Activated naive CD4-positive, alpha-beta T cell treated with anti-CD3 and anti-CD28 coated beads, Interleukin-2, amount 50 U/mL, for 24 hours (primary cell): ENCODE measurements at regions not wholly inside any gene's neighbourhood (a gene's known extent, or its start where the extent isn't known, plus 50 kb on each side); places are given as distances from the start of the nearest gene placed in this dataset.
A peak's percentile ranks its signal among the peaks of the same experiment; 100 is the strongest.
"Not testable (repeated sequence)": the region's sequence is repeated elsewhere in the genome, so short reads cannot be mapped to it uniquely, and the experiment has no call there.

Source experiments
- H3K27ac Mint-ChIP-seq: one replicate; pipeline ENCODE4 v1.8.0; 2021; ENCODE audit warnings: mild to moderate bottlenecking, mixed read lengths
- H3K27me3 Mint-ChIP-seq: one replicate; pipeline ENCODE4 v1.8.0; 2021; ENCODE audit warnings: mixed read lengths
- H3K36me3 Mint-ChIP-seq: one replicate; pipeline ENCODE4 v1.8.0; 2021; ENCODE audit warnings: mixed read lengths
- H3K4me1 Mint-ChIP-seq: one replicate; pipeline ENCODE4 v1.8.0; 2021; ENCODE audit warnings: mixed read lengths
- H3K4me3 Mint-ChIP-seq: one replicate; pipeline ENCODE4 v1.8.0; 2021; ENCODE audit warnings: mild to moderate bottlenecking, mixed read lengths
- H3K9me3 Mint-ChIP-seq: one replicate; pipeline ENCODE4 v1.8.0; 2021; ENCODE audit warnings: mixed read lengths

DNA sequence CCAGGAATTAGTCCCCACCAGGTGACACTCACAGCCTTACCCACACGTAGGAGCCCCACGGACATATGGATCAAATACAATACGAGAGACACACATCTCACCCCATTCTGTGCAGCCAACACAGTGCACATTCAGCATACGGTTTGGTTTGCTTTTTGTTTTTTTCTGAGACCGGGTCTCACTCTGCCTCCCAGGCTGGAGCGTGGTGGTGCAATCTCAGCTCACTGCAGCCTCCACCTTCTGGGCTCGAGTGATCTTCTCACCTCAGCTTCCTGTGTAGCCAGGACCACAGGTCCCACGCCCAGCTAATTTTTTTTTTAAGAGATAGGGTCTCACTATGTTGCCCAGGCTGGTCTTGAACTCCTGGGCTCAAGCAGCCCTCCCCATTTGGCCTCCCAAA is 102.8 kb downstream of the POTEB start:
- not testable (repeated sequence) for H3K4me1 Mint-ChIP-seq, H3K27ac Mint-ChIP-seq, H3K27me3 Mint-ChIP-seq, H3K9me3 Mint-ChIP-seq, H3K36me3 Mint-ChIP-seq, H3K4me3 Mint-ChIP-seq

DNA sequence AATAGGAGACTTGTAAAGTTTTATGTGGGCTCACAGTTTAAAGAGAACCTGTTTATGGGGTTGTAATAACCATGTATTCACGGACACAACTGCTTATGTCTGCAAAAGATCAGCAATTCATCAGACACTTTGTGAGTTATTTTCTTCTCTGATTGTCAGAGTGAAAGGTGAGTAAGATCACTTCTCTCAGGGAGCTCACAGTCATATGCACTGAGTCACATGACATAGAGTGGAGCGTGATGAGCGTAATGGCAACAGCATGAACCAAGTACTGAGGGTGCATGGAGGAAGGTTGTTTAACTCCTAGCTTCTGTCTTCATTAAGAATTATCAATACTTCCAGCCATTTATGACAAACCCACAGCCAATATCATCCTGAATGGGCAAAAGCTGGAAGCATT is 111.0 kb downstream of the POTEB start:
- H3K9me3 Mint-ChIP-seq, H3K27ac Mint-ChIP-seq, H3K27me3 Mint-ChIP-seq, H3K4me1 Mint-ChIP-seq, H3K36me3 Mint-ChIP-seq, H3K4me3 Mint-ChIP-seq: not testable (repeated sequence)

DNA sequence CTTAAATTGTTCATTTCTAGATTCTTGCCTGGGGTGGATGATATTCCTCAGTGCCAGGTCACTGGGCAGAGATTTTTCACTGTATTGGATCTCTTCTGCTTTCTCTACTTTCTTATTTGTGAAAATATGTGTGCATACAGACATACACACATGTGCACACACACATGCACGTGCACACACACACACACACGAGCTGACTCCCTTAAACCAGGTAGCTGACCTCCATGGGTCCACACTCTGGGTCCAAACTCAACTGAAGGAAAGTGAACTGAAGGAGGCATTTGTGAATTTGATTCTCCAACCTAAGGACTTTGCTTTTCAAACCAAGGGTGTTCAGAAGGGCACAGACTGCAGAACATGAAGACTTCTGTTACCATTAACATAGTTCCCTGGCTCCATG is 113.8 kb downstream of the POTEB start:
- not testable (repeated sequence) for H3K4me3 Mint-ChIP-seq, H3K4me1 Mint-ChIP-seq

DNA sequence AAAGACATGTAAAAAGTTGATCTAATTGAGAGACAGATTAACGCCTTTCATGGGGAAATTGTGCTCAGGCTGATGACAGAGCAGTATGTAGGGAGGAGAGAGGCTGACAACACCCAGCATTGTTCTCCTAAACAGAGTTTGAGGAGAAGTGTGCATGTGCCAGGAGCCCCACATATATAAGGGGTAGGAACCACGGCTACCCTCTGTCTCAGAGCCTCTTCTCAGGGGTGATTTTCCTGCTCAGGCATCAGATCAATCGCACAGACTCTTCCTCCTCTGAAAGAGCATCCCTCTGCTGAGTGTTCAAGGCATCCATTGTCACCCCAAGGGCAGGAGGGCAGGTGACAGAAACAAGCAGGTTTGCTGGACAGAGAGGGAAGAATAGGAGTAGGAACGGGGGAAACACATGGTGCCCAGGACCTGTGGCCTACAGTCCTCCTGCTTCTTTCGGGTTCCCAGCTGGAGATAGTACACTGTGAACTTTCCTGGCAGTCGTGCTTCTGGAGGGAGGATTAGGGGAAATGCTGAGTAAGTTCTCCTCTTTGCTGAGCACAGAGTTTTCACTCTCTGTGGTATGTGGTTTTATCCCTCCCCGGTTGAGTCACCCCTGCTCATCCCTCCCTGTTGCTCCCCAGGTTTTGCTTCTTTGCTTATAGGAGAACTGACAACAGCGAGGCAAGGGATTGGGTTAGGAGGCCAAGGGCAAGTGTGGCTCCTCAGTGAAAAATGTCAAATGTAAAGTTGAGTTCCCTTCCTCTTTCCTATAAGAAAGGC is 117.1 kb downstream of the POTEB start:
- not testable (repeated sequence) for H3K27ac Mint-ChIP-seq, H3K4me3 Mint-ChIP-seq, H3K9me3 Mint-ChIP-seq, H3K36me3 Mint-ChIP-seq, H3K27me3 Mint-ChIP-seq, H3K4me1 Mint-ChIP-seq

More for the DNA sequence above, 113.8 kb downstream of the POTEB start:
- not testable (repeated sequence) for H3K27ac Mint-ChIP-seq, H3K27me3 Mint-ChIP-seq, H3K9me3 Mint-ChIP-seq, H3K36me3 Mint-ChIP-seq

DNA sequence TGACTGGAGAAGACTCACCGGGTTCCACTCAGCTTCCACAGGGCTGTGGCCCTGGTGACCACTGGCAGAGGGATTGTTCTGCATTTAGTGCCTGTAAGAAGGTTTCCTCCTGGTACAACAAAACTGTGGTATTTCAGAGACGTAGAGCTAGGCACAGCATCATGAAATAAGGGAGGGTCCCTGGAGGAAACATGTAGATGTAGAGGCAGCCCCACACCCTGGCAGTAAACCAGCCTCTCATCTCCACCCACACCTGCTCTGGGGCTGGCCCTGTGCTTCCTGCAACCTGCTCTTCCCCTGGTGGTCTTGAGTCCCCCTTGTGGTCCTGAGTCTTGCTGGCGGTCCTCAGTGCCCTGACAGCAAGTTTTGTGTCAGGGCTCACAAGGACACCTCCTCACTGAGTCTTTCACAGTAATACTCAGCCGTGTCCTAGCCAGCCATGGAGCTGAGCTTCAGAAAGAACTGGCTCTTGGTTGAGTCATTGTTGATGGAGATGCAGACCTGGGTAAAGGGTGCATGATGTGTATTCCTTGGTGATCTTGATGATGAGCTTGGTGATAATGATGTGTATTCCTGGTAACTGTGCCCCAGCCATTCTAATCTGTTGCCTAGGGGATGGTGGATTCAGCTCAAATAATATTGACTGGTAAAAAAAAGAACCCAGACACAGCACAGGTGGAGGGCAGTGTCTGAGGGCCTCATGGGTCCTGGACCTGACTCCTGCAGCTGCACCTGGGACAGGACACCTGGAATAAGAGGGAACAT is 118.0 kb downstream of the POTEB start:
- not testable (repeated sequence) for H3K36me3 Mint-ChIP-seq, H3K4me3 Mint-ChIP-seq, H3K9me3 Mint-ChIP-seq, H3K27me3 Mint-ChIP-seq, H3K27ac Mint-ChIP-seq, H3K4me1 Mint-ChIP-seq

DNA sequence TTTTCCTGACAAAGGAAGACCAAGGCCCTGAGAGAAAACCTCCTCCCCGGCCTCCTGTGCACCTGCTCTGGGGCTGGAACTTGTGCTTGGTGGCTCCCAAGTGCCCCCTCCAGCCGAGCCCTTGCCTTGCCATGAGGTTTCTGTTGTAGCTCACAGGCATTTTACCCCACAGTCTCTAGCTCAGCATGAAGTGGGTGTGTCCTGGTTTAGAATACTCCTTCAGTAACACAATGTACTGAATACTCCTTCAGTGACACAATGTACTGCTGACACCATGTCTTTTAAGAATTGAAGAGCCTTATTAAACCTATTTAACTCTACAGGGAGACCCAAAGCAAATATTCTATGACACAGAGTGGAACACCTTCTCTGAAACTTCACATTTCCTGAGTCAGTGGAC is 123.7 kb downstream of the POTEB start:
- not testable (repeated sequence) for H3K27me3 Mint-ChIP-seq, H3K36me3 Mint-ChIP-seq, H3K4me1 Mint-ChIP-seq, H3K27ac Mint-ChIP-seq, H3K9me3 Mint-ChIP-seq, H3K4me3 Mint-ChIP-seq

DNA sequence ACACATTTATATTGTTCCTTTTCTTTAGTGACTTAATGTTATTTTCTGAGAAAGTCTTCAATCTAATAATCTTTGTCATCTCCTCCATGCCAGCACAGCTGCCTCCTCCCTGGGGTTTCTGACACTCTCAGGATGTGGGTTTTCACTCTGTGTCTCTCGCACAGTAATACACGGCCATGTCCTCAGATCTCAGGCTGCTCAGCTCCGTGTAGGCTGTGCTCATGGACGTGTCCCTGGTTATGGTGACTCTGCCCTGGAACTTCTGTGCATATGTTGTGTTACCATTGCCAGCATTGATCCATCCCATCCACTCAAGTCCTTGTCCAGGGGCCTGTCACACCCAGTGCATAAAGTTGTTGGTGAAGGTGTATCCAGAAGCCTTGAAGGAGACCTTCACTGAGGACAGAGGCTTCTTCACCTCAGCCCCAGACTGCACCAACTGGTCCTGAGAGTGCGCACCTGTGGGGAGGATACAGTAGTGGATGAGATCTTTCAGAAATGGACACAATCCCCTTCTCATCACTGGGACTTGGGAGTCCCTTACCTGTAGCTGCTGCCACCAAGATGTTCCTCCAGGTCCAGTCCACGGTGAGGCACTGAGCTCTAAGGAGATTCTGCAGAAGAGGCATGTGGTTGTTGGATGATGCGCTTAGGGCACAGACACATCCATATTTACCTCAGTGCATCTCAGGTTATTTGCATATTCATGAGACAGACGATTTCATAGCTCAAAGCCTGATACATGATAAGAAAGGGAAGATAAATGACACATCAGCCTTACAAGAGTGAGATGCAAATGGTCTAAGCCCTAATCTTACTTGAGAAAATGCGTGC is 125.2 kb downstream of the POTEB start:
- H3K27ac Mint-ChIP-seq, H3K9me3 Mint-ChIP-seq: not testable (repeated sequence)

DNA sequence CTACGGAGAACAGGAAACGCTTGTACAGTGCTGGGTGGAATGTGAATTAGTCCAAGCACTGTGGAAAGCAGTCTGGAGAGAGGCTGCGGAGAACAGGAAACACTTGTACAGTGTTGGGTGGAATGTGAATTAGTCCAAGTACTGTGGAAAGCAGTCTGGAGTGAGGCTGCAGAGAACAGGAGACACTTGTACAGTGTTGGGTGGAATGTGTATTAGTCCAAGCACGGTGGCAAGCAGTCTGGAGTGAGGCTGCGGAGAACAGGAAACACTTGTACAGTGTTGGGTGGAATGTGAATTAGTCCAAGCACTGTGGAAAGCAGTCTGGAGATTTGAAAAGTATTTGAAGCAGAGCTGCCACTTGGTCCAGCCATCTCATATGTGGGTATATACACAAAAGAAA is 128.4 kb downstream of the POTEB start:
- H3K27ac Mint-ChIP-seq, H3K9me3 Mint-ChIP-seq, H3K27me3 Mint-ChIP-seq, H3K4me3 Mint-ChIP-seq, H3K36me3 Mint-ChIP-seq, H3K4me1 Mint-ChIP-seq: not testable (repeated sequence)

More for the DNA sequence above, 125.2 kb downstream of the POTEB start:
- not testable (repeated sequence) for H3K27me3 Mint-ChIP-seq, H3K36me3 Mint-ChIP-seq, H3K4me3 Mint-ChIP-seq, H3K4me1 Mint-ChIP-seq

DNA sequence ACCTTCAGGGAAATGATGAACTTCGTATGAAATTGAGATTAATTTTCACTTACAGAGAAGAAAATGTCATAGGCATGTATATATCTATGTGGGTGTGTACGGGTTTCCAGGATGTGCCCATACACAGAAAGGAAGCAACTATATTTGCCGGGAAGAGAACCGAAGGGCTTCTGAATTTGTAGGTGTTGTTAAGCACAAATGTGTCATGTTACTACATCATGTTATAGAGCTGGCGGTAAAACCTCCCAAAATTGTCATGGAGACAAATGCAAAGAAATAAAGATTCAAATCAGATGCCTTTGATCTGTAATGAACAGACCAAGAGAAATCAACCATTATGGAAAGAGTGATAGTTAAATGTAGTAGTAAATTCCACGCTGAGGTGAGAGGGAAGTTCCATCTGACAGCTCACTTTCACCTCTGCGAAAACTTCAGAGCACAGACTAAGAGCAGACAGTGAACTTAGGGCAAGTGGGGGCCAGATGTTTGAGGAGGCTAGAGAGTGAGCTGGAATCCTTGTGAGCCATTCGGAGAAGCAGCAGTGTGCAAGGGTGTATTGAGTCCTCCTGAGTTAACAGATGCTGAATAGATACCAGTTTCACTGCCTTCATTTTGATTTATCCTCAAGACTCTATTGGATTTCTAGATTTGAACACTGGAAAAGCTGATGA is 133.2 kb downstream of the POTEB start:
- not testable (repeated sequence) for H3K4me1 Mint-ChIP-seq, H3K27me3 Mint-ChIP-seq, H3K9me3 Mint-ChIP-seq, H3K4me3 Mint-ChIP-seq, H3K36me3 Mint-ChIP-seq
- peak overlapping the region; percentile 76 for H3K27ac Mint-ChIP-seq

DNA sequence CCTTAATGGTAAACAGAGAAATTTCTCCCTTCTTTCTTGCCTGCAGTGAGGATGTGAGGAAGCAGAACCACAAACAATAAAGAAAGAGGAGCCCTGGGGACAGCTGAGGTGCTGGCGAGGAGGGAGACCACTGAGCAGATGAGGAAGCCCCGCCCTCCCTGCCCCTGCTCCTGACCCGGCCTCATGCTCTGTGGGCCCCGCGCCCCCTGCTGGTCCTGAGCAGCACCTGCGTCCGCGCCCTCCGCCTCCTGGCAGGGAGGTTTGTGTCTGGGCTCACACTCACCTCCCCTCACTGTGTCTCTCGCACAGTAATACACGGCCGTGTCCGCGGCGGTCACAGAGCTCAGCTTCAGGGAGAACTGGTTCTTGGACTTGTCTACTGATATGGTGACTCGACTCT is 135.5 kb downstream of the POTEB start:
- H3K36me3 Mint-ChIP-seq, H3K4me1 Mint-ChIP-seq, H3K4me3 Mint-ChIP-seq, H3K9me3 Mint-ChIP-seq, H3K27ac Mint-ChIP-seq, H3K27me3 Mint-ChIP-seq: not testable (repeated sequence)

DNA sequence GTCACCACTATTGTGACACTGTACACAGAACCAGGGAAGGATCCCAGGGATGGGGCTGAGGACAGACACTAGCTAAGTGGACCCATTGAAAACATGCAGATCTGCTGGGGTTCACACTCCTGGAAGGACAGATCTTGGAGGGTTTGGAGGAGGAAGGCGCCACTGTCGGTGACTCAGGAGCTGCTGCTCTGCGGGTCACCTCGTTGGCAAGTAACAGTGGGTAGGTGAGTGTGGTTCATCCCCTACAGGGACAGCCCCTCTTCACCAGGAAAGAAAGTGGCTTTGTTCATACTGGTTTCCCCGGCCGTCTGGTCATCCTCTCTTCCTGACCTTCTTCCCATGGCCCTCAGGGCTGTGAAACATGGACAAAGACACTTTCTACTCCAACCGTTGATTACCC is 139.5 kb downstream of the POTEB start:
- H3K27me3 Mint-ChIP-seq, H3K4me3 Mint-ChIP-seq, H3K9me3 Mint-ChIP-seq, H3K27ac Mint-ChIP-seq, H3K36me3 Mint-ChIP-seq, H3K4me1 Mint-ChIP-seq: not testable (repeated sequence)

DNA sequence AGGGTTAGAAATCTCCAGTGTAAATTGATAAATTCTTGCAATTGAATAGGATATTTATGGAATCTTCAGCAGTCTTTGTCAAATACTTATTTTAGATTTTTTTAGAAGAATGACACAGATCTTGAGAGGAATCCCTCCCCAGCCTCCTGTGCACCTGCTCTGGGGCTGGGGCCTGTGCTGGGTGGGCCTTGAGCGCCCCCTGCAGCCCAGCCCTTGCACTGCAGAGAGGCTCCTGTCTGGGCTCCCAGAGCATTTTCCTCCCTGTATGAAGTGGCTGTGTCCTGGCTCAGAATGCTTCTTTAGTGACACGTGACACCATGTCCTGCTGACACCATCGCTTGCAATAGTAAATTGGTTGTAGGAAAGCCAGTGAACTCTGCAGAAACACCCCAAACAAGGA is 141.1 kb downstream of the POTEB start:
- not testable (repeated sequence) for H3K27me3 Mint-ChIP-seq, H3K9me3 Mint-ChIP-seq, H3K27ac Mint-ChIP-seq, H3K36me3 Mint-ChIP-seq, H3K4me3 Mint-ChIP-seq, H3K4me1 Mint-ChIP-seq

DNA sequence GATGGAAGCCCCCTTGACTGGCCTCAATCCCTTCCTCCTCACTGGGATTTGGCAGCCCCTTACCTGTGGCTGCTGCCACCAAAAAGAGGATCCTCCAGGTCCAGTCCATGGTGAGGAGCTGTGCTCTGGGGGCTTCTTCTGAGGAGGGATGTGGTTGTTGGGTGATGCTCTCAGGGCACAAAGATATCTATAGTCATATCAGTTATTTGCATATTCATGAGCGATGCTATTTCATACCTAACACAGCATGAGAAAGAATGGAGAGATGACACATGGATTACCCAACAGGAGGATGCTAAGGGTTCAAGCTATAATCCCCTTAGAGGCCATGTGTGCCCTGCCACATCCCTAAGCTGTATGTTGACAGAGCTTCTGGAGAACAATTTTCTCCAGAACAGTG is 141.7 kb downstream of the POTEB start:
- H3K27ac Mint-ChIP-seq, H3K27me3 Mint-ChIP-seq, H3K4me1 Mint-ChIP-seq, H3K9me3 Mint-ChIP-seq, H3K36me3 Mint-ChIP-seq, H3K4me3 Mint-ChIP-seq: not testable (repeated sequence)

DNA sequence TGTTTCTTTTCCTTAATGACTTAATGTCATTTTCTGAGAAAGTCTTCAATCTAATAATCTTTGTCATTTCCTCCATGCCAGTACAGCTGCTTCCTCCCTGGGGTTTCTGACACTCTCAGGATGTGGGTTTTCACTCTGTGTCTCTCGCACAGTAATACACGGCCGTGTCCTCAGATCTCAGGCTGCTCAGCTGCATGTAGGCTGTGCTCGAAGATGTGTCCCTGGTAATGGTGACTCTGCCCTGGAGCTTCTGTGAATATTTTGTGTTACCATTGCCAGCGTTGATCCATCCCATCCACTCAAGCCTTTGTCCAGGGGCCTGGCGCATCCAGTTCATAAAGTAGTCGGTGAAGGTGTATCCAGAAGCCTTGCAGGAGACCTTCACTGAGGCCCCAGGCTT is 142.2 kb downstream of the POTEB start:
- not testable (repeated sequence) for H3K4me1 Mint-ChIP-seq, H3K4me3 Mint-ChIP-seq, H3K27me3 Mint-ChIP-seq, H3K9me3 Mint-ChIP-seq, H3K36me3 Mint-ChIP-seq, H3K27ac Mint-ChIP-seq

DNA sequence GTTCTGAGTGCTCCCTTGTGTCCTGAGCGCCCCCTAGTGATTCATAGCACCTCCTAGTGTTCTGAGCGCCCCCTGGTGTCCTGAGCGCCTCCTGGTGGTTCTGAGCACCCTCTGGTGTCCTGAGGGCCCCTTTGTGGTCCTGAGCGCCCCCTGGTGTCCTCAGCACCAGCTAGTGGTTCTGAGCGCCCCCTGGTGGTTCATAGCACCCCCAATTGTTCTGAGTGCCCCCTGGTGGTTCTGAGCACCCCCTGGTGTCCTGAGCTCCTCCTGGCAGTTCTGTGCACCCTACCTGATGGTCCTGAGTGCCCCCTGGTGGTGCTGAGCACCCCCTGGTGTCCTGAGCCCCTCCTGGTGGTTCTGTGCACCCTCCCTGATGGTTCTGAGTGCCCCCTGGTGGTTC is 146.0 kb downstream of the POTEB start:
- H3K36me3 Mint-ChIP-seq, H3K27me3 Mint-ChIP-seq, H3K27ac Mint-ChIP-seq, H3K4me1 Mint-ChIP-seq, H3K9me3 Mint-ChIP-seq, H3K4me3 Mint-ChIP-seq: not testable (repeated sequence)
